ENCODE measurements at regions not wholly inside any gene's neighbourhood (a gene's known extent, or its start where the extent isn't known, plus 50 kb on each side); places are given as distances from the start of the nearest gene placed in this dataset.

GRCh38 chr18:58805467-58806187, 59.0 kb upstream of the ZNF532 start:
- H3K27ac Mint-ChIP-seq = peak overlapping the region; percentile 93
- H3K4me1 Mint-ChIP-seq = peaks cover 39% of the 10 kb centered on the region
- DNase-seq (ENCODE audit: low spot score) = peak; percentile 72
- TF ChIP-seq, protein P1, sequence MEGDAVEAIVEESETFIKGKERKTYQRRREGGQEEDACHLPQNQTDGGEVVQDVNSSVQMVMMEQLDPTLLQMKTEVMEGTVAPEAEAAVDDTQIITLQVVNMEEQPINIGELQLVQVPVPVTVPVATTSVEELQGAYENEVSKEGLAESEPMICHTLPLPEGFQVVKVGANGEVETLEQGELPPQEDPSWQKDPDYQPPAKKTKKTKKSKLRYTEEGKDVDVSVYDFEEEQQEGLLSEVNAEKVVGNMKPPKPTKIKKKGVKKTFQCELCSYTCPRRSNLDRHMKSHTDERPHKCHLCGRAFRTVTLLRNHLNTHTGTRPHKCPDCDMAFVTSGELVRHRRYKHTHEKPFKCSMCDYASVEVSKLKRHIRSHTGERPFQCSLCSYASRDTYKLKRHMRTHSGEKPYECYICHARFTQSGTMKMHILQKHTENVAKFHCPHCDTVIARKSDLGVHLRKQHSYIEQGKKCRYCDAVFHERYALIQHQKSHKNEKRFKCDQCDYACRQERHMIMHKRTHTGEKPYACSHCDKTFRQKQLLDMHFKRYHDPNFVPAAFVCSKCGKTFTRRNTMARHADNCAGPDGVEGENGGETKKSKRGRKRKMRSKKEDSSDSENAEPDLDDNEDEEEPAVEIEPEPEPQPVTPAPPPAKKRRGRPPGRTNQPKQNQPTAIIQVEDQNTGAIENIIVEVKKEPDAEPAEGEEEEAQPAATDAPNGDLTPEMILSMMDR (IDR thresholded peaks at IDR 0.05) = no peak
- Histone ChIP-seq H3F3A (ENCODE audit: low read depth) (peaks cover 12% of the 10 kb centered on the region), H3K9me3 (ENCODE audit: low read depth) (no peaks in the 10 kb centered on the region), H3K27me3 (no peaks in the 10 kb centered on the region), H3K4me2 (peak overlapping the region; percentile 70), H3K9ac (no peak overlapping the region), H3K36me3 (no peaks in the 10 kb centered on the region), H3K79me2 (ENCODE audit: low read depth) (no peaks in the 10 kb centered on the region), H2AFZ (replicated peaks) (no peak overlapping the region), H3K4me3 (peak overlapping the region; percentile 19), H3K4me1 (peaks cover 14% of the 10 kb centered on the region), H4K20me1 (ENCODE audit: low read depth) (no peaks in the 10 kb centered on the region), H3K27ac (peak overlapping the region; percentile 64)
- peaks cover 12% of the 10 kb centered on the region for H3K9me3 Mint-ChIP-seq
- H3K4me3 Mint-ChIP-seq = no peak overlapping the region
- peaks cover 6% of the 10 kb centered on the region for H3K36me3 Mint-ChIP-seq
- peaks cover 13% of the 10 kb centered on the region for H3K27me3 Mint-ChIP-seq (ENCODE audit: insufficient read depth, low read depth)

- Mint-ChIP-seq H3K4me1 (peaks cover 32% of the 10 kb centered on the region), H3K36me3 (peaks cover 7% of the 10 kb centered on the region), H3K9me3 (peaks cover 12% of the 10 kb centered on the region), H3K27ac (peak overlapping the region; percentile 92), H3K4me3 (peak overlapping the region; percentile 43), H3K27me3 (ENCODE audit: insufficient read depth, low read depth) (peaks cover 13% of the 10 kb centered on the region)
- H3K4me3 ChIP-seq = no peak overlapping the region
- H3K79me2 ChIP-seq (ENCODE audit: low read depth) = no peaks in the 10 kb centered on the region
- no peak overlapping the region for H3K27ac ChIP-seq
- no peak for TF ChIP-seq EZH2phosphoT487 (IDR thresholded peaks at IDR 0.05)
- TF ChIP-seq, protein P1 (IDR thresholded peaks at IDR 0.05) = no peak
- TF ChIP-seq EZH2 (IDR thresholded peaks at IDR 0.05) = no peak
- no peaks in the 10 kb centered on the region for H3K36me3 ChIP-seq
- no peak for DNase-seq (ENCODE audit: low spot score)
- H3K9me3 ChIP-seq (ENCODE audit: low read depth) = no peaks in the 10 kb centered on the region
- peaks cover 14% of the 10 kb centered on the region for H3K4me1 ChIP-seq
- H3K27me3 ChIP-seq = no peaks in the 10 kb centered on the region
- no peak overlapping the region for H3K9ac ChIP-seq
- H3F3A ChIP-seq (ENCODE audit: low read depth) = peaks cover 12% of the 10 kb centered on the region
- no peaks in the 10 kb centered on the region for H4K20me1 ChIP-seq (ENCODE audit: low read depth)
- H3K4me2 ChIP-seq = no peak overlapping the region
- H2AFZ ChIP-seq (replicated peaks) = no peak overlapping the region
Measured at GRCh38 chr18:58806826-58807714, 57.6 kb upstream of the ZNF532 start.

GRCh38 chr18:58807766-58808165, 56.9 kb upstream of the ZNF532 start:
- no peaks in the 10 kb centered on the region for H3K9me3 ChIP-seq (ENCODE audit: low read depth)
- Mint-ChIP-seq H3K36me3 (peaks cover 7% of the 10 kb centered on the region), H3K9me3 (peaks cover 12% of the 10 kb centered on the region), H3K4me3 (no peak overlapping the region), H3K27ac (peak overlapping the region; percentile 92), H3K4me1 (peaks cover 30% of the 10 kb centered on the region), H3K27me3 (ENCODE audit: insufficient read depth, low read depth) (peaks cover 16% of the 10 kb centered on the region)
- H3K27me3 ChIP-seq = no peaks in the 10 kb centered on the region
- no peak overlapping the region for H3K4me3 ChIP-seq
- H3K79me2 ChIP-seq (ENCODE audit: low read depth) = no peaks in the 10 kb centered on the region
- no peak overlapping the region for H3K27ac ChIP-seq
- no peaks in the 10 kb centered on the region for H3K36me3 ChIP-seq
- no peak for DNase-seq (ENCODE audit: low spot score)
- H3F3A ChIP-seq (ENCODE audit: low read depth) = peaks cover 12% of the 10 kb centered on the region
- no peaks in the 10 kb centered on the region for H4K20me1 ChIP-seq (ENCODE audit: low read depth)
- peaks cover 14% of the 10 kb centered on the region for H3K4me1 ChIP-seq
- TF ChIP-seq, protein P1 (IDR thresholded peaks at IDR 0.05) = no peak
- TF ChIP-seq EZH2 (IDR thresholded peaks at IDR 0.05) (no peak), EZH2phosphoT487 (IDR thresholded peaks at IDR 0.05) (no peak)
- H2AFZ ChIP-seq (replicated peaks) = no peak overlapping the region
- H3K9ac ChIP-seq = no peak overlapping the region
- no peak overlapping the region for H3K4me2 ChIP-seq
